GM19239 (cell line): ENCODE measurements at regions not wholly inside any gene's neighbourhood (a gene's known extent, or its start where the extent isn't known, plus 50 kb on each side); places are given as distances from the start of the nearest gene placed in this dataset.

Experiments
- DNase-seq: peaks from one replicate; pipeline ENCODE4 v3.0.0; 2011; ENCODE audit warnings: low spot score; ENCODE audit not compliant: insufficient read length
- FAIRE-seq: peaks from 2 replicates; lab custom pipeline; 2011; peaks lifted over from hg19 to GRCh38; lab: Jason Lieb, UNC

DNA sequence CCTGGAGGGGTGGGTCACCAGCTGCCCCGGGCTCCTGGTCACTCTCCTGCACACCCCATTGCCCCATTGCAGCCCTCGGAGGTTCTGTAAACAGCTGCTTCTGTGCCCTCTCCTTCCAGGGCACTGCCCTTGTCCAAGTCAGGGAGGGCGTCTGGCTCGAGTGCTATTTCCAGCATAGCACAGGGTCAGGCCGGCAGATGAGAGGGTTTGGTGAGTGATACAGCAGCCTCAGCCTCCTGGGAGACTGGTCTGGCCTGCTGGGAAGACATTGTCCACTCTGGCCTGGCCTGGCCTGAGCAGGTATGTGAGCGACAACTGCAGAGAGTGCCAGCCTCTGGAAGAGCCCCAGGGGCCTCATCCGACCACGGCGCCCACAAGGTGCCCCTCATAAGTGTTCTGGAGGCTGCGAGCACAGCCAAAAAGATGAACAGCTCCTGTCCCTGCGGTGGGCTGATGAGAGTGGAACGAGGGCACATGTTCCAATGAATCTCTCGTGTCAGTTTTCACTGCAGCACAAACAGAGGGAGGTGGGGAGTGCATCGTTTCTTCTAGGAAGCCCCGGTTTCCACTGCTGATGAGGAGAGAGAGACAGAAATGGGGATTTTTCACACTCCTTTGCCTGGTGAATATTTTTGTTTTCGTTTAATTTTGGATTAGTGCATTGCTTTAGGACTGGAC lies 105.8 kb upstream of the SDK2 start:
- DNase-seq (no peak), FAIRE-seq (no peak)

DNA sequence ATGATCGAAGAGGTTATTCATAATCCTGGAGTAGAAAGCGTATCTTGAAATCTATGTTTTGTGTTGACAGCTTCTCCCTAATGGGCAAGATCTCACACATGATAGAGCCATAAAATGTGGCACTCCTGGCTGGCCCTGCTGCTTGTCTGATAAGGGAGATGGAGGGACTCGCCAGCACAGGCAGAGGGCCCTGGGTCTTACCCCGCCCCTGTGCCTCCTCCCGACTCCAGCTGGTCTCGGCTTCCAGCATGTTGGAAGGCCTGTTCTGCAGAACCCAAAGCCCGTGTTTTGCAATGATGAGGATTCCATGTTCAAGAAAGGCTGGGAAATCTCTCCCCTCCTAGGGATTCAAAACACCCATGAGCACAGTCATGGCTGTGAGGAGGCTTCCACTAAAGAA lies 106.7 kb upstream of the SDK2 start:
- FAIRE-seq (no peak), DNase-seq (no peak)

DNA sequence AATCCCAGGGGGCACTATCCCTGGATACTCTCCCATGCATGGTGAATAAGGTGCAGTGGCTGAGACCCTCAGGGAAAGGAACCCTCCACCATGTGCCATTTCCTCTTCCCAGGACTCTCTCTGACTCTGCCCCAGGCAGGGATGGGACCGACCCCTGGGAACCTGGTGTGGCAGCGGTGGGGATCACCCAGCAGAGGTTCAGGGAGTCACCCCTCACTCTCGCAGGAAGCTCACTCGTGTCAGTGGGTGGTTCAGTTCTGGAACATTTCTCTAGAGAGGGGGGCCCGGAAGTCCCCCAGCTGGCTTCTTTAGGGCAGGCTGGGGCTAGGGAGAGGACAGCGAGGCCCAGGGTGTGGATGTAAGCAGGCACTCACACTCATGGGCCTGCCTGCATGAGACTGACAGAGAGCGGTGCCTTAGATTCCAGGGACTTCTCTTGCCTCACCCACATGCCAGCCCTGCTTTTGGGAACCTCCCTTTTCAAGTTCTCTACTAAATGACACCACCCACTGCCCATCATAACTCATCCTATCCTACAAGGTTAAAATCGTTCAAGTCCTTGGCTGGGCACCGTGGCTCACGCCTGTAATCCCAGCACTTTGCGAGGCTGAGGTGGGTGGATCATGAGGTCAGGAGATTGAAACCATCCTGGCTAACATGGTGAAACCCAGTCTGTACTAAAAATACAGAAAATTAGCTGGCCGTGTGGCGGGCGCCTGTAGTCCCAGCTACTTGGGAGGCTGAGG lies 109.7 kb upstream of the SDK2 start:
- FAIRE-seq (no peak), DNase-seq (no peak)

DNA sequence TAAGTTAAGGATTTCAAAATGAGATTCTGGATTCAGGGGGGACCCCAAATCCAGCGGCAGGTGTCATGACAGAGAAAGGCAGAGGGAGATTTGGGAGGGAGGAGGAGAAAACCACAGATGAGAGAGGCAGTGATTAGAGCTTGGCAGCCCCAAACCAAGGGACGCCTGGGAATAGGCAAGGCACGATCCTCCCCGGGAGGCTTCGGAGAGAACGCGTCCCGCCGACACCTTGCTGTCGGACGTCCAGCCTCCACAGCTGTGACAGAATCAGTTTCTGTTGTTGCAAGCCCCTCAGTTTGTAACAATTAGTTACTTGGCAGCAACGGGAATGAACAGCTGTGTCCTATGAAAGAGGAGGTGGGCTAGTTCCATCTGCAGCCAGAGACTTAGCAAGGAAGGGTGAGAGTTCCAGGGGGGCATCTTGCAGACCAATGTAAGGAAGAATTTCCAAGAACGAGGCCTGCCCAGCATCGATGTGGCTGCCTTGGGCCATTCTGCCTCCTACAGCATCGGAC lies 110.7 kb upstream of the SDK2 start:
- DNase-seq: no peak

DNA sequence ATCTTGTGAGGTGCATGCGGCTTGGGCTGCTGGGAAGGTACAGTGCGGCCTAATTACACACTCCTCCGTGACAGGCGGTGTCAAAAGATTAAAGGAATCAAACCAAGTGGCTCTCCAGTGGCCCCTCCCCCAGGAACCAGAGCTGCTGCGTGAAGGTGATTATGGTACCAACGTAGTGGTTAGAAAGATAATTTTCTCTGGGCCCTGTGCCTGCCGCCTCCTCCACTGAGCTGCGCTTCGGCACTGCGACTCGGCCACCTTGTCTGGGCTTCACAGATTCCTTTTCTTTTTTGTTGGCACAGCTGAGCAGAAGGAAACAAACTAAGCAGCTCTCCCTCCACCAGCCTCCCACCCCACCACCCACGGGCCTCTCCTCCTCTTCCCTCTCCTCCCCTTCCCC lies 113.2 kb upstream of the SDK2 start:
- FAIRE-seq (no peak), DNase-seq (no peak)

More for the DNA sequence above, 110.7 kb upstream of the SDK2 start:
- FAIRE-seq: no peak

DNA sequence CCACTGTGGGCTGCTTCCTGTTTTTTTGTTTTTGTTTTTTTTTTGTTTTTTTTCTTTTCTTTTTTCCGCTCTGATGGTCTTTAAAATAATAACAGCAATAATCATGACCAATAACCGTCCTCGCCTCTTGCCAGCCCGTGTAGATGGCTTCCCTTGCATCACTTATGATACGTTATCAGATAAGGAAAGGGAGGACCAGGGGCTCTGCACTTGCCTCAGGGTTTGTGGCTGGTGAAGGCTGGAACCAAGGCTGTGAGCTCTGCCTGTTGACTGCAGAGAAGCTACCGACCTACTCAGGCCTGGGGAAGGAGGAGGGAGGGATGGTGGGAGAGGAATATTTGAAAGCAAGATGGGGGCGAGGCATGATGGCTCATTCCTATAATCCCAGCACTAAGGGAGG lies 114.0 kb upstream of the SDK2 start:
- FAIRE-seq (no peak), DNase-seq (no peak)

DNA sequence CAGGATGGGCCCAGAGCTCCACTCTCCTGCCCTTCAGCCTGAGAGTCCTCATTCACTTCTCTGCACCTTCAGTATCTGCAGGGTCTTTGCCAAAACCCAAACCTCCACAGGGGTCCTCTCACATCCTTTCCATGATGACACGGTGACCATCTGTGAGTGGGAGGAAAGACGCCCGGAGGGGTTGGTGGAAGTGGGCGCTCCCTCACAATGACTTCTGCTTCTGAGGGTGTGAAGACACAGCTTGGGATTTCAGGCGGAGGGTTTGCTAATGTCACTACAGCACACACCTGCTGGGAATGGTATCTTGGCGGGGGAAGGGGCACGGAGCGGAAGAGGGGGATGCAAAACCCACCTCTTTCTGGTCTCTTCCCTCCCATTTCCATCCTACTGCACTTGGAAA lies 115.1 kb upstream of the SDK2 start:
- no peak for DNase-seq

DNA sequence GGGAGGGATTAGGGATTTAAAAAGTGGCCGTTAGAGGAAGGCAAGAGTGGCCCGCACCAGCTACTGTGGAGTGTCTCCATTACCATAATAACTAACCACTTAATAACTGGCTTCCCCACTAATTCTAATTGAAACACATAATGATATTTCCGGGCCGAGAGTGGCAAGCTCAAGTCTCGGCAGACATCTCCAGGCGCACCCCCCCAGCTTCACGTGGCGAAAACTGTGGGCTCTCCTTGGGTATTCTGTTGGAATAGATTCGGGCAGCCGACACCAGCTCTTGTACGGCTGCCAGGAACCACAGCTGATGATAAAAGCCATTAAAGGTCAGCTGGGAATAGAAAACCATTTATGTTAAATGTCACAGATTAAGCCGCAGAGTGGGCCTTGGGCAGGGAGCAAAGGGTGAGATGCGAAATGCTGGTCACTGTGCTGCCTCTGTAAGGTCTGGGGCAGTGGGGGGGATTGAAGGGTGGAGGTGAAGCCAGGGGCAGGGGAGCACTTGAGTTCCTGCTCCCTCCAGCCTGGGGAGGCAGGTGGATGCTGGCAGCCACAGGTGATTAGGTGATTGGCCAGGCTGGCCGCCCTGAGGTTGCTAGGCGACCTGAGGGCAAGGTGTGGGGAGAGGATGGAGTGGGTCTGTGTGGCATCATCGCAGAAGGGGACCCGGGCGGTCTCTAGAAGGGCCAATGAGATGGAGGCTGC lies 115.6 kb upstream of the SDK2 start:
- DNase-seq: no peak
- no peak for FAIRE-seq

More for the DNA sequence above, 115.1 kb upstream of the SDK2 start:
- FAIRE-seq: no peak

DNA sequence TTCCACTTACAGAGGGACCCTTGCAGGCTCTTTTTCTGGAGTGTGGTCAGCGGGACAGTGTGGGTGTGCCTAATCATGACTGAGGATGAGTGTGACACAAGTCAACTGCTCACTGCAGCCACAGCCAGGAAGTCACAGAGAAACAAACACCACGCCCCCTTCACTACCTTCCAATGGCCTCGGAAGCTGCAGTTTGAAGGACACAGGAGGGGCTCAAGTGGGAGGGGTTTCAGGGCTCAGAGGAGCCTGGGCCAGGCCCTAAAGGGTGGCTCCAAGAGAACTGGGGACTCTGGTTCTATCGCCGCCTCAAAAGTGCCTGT lies 116.2 kb upstream of the SDK2 start:
- no peak for FAIRE-seq

DNA sequence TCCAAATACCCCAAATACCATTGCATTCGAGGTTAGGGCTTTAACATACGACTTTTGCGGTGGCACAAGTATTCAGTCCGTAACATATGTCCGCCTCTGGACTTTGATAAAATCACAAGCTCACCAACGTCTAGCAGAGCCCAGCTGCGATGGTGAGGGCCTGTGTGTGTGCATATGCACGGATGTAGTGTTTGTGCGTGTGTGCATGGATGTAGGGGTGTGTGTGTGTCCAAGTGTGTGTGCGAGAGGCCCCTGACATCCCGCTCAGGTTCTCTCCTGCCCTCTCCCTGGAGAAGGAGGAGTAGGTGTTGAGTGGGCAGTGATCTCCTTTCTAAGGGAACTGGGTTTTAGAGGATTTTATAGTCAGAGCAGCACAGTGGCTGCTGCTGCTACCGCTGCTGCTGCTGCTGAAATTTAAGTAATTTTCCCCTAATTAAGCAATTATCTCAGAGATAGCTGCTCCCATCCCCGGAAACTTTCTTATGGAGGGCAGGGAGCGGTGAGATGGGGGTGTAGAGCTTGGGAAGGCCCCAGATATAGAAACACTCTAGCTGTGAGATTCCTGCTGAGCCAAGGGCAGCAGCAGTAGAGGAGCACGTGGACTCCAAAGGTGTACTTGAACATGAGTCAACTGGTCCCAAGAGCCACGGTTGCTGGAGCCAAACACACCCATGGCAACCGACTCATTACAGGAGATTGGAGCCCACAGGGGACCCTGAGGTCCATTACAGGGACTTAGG lies 121.7 kb upstream of the SDK2 start:
- no peak for FAIRE-seq

More for the DNA sequence above, 116.2 kb upstream of the SDK2 start:
- DNase-seq: no peak

DNA sequence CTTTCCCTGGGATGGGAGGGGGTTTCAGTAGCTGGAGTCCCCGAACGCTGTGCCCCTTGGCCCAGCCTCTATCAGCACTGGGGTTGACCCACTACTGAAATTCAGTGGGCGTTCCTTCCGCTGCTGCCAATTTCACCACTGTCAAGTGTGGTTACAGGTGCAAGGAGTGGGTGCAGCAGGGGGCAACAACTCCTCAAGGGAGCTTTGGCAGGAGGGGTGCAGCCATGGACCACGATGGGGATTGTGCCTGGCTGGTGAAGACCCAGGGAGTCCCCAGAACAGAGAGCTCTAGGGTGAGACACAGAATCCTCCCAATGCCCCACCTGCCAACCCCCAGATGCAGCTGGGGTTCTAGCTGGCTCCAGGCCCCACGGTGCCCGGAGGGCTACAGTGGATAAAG lies 123.5 kb upstream of the SDK2 start:
- FAIRE-seq: no peak
- no peak for DNase-seq

More for the DNA sequence above, 121.7 kb upstream of the SDK2 start:
- DNase-seq: no peak

DNA sequence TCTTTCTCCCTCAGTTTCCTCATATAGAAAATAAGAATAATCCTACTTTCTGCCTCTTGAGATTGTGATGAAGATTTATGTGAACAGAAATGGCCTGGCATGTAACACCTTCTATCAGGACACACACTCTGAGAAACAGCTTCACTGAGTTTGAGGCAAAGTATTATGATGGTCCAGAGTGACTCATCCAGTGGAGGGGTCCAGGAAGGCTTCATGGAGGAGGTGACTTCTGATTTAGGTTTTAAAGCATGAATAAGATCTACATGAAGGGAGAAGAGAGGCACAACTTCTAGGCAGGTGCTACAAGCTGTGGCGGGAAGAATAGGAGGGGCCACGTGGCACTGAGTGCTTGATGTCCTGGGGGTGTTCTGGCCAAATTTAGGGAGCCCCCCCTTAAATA lies 124.4 kb upstream of the SDK2 start:
- FAIRE-seq (no peak), DNase-seq (no peak)

DNA sequence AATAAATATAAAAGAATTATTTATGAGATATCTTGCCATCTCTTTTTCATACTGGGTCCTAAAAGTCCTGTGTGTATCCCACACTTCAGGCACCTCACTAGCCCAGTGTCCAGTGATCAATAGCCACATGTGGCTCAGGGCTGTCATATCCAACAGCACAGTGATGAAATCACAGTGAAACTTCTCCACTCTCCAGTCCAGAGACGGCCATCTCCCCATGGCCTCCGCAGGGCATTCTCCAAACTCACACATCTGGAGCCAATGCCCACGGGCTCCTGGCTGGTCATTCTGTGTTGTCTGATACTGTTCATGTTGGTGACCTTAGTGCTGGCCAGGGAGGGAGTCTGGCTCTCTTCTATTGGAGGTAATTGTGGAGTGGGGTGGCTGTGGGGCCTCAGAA lies 125.2 kb upstream of the SDK2 start:
- no peak for FAIRE-seq

DNA sequence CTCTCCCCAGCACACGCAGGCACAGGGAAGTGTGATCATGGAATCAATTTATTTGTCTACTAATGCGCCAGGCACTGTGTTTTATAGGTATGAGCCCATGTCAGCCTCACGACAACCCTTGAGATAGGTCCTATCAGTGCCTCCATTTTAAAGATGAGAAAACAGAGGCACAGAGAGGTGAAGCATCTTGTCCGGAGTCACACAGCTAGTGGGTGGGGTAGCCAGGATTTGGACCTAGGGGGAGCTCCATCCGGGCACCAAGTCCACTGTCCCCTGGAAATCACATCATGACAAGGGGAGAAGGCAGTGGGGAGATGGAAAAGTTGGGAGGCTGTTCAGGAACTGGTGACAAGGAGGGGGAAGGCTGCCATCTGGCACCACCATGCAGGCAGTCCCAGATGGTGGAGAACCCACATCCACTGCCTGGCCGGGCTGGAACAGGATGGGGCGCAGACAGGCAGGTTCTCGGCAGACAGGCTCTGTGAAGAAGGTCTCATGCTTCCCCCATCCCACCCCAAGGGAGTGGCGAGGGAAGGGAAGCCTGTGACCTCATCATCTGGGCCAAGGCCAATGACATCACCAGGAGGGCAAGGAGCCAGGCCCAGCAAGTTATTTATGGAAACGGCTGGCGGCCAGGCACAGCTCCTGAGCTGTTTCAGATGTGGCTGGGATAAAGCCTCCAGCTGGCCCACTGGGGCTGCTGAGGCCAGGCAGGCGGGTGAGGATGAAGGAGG lies 126.0 kb upstream of the SDK2 start:
- FAIRE-seq (no peak), DNase-seq (no peak)

More for the DNA sequence above, 125.2 kb upstream of the SDK2 start:
- DNase-seq: no peak

DNA sequence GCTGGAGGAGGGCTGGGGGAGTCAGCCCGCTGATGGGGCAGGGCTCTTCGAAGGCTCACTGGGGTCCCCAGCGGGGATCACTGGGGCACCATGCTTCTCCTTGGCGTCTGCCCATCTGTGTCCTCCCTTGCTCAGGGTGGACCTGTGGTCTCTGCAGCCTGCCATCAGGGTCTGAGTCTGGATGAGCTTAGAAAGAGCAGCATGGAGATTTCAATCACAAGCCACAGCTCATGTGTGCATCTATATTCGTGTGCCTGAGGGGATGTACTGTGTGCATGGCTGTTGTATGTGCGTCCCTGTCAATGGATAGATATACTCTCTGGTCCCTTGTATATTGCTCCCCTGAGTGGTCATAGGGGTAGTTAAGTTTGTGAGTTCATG lies 126.6 kb upstream of the SDK2 start:
- DNase-seq (no peak), FAIRE-seq (no peak)

DNA sequence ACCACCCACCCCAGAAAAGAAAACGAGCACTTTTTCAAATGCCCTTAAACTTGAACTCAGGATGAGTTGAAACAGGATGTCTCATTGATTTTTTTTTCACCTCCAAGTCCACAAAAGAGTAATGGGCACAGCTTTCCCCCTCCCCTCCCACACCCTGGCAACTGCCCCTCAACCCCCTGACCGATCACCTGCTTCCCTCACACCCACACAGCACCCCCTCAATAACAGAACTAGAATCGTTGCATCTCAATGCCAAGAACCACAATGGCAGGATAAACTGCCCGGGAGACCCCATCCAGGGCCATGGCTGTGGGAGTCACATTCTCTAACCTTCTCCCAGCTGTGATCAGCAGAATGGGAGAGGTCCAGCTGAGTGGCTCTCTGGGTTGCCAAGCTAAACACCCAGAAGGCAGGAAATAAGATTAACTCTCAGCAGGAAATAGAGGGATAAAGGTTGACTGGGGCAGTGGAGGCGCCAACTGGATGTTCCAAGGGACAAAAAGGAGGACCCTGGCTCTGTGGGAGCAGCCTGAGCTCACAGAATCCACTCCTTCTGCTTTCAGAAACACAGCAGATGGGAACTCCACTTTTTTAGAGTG lies 128.0 kb upstream of the SDK2 start:
- DNase-seq (no peak), FAIRE-seq (no peak)

DNA sequence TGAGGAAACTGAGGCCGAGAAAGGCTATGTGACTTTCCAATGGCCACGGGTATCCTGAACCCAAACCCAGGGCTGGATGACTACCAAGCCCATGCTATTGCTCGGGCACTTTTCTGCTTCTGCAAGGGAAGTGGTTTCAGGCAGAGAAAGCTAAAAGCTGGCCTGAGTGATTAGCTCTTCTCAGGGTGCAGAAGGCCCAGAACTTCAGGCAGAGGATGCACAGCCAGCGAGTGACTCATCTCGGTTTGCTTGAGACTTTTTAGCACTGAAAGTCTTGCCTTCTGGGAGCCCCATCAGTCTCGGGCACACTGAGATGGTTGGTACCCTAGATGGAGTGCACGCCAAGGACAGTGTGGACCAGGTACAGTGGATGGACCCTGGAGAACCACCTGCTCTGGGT lies 129.5 kb upstream of the SDK2 start:
- DNase-seq (no peak), FAIRE-seq (no peak)

DNA sequence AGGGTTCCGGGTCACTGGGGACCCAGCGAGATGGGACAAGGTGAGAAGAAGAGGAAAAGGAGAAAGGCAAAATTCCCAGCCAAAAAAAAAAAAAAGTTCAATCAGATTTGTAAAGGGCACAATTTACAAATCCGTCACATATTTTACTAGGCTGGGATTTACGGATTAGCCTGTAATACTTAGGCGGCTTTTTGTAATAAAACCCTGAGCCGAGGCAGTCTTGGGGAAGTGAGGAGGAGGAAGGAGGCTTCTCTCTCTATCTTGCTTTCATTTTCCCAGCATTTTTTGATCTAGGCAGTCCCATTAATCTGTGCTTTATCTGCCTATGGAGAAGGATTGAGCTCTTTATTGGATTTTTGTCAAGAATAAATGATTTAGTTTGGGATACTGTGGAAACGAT lies 130.6 kb upstream of the SDK2 start:
- FAIRE-seq (no peak), DNase-seq (no peak)

DNA sequence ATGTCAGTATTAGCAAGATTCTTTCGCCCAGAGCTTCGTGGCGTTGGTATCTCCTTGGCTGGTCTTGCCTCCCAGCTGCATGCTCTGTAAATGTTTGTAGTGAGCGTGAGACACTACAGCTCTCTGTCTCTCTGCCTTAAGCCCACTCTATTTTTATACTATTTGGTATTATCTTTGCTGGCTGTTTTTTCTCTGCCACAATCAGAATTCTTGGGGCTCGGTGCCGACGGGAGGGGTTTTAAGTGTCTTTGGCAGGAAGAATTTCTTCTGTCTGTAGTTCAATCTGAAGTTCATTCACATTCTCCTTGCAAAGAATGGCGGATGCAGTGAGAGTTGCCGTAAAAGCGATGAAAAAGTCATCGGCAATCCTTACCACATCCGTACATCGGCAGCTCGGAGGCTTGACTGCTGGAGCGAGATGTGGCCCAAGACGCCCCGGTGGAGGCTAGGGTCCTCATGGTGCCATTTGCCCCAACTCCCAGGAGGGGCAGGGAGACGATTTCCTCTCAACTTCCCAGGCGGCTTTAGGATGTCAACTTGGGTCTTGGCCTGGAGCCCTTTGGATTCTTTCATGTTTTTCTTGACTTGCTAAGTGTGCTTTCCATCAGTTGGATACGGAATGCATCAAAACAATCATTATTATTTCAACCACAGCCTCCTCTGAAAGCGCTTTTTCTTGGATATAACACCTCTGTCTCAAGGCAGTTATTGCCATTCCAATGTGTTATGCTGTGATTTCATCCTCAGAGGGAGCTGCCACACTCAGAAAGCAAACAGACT lies 132.3 kb upstream of the SDK2 start:
- FAIRE-seq (no peak), DNase-seq (no peak)
